Body of pancreas (tissue), 4 donors: ENCODE measurements at regions not wholly inside any gene's neighbourhood (a gene's known extent, or its start where the extent isn't known, plus 50 kb on each side); places are given as distances from the start of the nearest gene placed in this dataset.

Experiments used
- CTCF ChIP-seq, 7 experiments: fragments of 450-650 bp in 4 of 7; fragments of 200-600 bp in 3 of 7; sonication (generic) in 3 of 7; IDR thresholded peaks; one replicate each; pipeline ENCODE4 v1.5.1; 2016 to 2019; ENCODE audit warnings: antibody characterized with exemption in 7 of 7
- POLR2A ChIP-seq, 3 donors: fragments of 450-650 bp; IDR thresholded peaks; one replicate each; pipeline ENCODE4 v1.6.1; 2016; ENCODE audit warnings: antibody characterized with exemption in 3 of 3, mild to moderate bottlenecking in 2 of 3

DNA sequence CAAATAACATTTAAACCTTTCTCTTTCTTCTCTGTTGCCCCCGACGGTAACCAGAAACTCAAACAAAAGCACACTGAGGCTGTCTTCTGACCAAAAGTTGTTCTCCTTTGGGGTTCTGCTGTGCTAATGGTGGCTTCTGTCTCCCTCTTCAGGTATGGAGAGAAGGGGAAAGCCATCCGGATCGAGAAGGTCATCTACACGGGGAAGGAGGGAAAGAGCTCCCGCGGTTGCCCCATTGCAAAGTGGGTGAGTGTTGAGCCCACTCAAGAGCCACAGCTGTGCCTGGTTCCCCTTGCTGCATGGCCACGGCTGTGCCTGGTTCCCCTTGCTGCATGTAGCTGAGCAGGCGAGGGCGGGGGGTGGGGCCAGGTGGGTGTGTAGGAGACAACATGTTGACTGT, 67.4 kb downstream of the BOLA3 start:
- peak in 2 of 7 experiments; percentile 7 to 9 for TF ChIP-seq CTCF (IDR thresholded peaks at IDR 0.05)
- TF ChIP-seq POLR2A (IDR thresholded peaks at IDR 0.05), result no peak
